ENCODE measurements at regions not wholly inside any gene's neighbourhood (a gene's known extent, or its start where the extent isn't known, plus 50 kb on each side); places are given as distances from the start of the nearest gene placed in this dataset.

DNA sequence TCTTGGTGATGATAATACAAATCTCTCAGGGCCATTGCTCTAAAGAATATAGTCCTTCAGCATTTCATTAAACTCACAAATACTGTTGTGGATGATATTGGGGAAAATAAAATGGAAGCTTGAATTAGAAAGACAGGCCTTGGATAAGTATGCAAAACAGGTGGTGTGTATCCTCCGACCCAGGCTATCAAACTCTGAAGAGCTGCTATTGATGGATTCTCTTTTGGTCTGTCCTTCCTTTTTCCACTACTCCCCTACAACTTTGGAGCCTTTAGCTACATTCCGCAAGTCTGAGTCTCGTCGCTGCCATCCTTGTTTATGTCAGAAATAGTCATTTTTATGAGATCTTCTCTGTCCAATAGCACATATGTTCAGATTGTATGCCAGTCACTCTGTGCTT is 351.6 kb downstream of the KCNJ2 start:
- TF ChIP-seq, protein P1, sequence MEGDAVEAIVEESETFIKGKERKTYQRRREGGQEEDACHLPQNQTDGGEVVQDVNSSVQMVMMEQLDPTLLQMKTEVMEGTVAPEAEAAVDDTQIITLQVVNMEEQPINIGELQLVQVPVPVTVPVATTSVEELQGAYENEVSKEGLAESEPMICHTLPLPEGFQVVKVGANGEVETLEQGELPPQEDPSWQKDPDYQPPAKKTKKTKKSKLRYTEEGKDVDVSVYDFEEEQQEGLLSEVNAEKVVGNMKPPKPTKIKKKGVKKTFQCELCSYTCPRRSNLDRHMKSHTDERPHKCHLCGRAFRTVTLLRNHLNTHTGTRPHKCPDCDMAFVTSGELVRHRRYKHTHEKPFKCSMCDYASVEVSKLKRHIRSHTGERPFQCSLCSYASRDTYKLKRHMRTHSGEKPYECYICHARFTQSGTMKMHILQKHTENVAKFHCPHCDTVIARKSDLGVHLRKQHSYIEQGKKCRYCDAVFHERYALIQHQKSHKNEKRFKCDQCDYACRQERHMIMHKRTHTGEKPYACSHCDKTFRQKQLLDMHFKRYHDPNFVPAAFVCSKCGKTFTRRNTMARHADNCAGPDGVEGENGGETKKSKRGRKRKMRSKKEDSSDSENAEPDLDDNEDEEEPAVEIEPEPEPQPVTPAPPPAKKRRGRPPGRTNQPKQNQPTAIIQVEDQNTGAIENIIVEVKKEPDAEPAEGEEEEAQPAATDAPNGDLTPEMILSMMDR (IDR thresholded peaks at IDR 0.05; ENCODE audit: poor library complexity): no peak
- TF ChIP-seq EZH2 (IDR thresholded peaks at IDR 0.05; ENCODE audit: borderline replicate concordance) (no peak), EZH2phosphoT487 (IDR thresholded peaks at IDR 0.05; ENCODE audit: low read depth, severe bottlenecking, unreplicated experiment) (no peak)

All from hepatocyte (in vitro differentiated cells).